Trophoblast cell (in vitro differentiated cells and primary cell): ENCODE measurements at regions not wholly inside any gene's neighbourhood (a gene's known extent, or its start where the extent isn't known, plus 50 kb on each side); places are given as distances from the start of the nearest gene placed in this dataset.

Experiments used
- DNase-seq, 2 donors: peaks; one replicate each; pipeline ENCODE4 v3.0.0-alpha.2; 2016
- H2AFZ ChIP-seq: 2 replicates; pipeline ENCODE4 v1.6.1; 2013; ENCODE audit warnings: low read length, moderate library complexity, mild to moderate bottlenecking; ENCODE audit not compliant: insufficient read depth, poor library complexity
- H2AK5ac ChIP-seq: 2 replicates; pipeline ENCODE4 v1.6.1; 2013; ENCODE audit warnings: mild to moderate bottlenecking, low read length
- H2BK120ac ChIP-seq: 2 replicates; pipeline ENCODE4 v1.6.1; 2013; ENCODE audit warnings: low read length, mild to moderate bottlenecking, moderate library complexity; ENCODE audit not compliant: insufficient read depth, poor library complexity
- H2BK12ac ChIP-seq: 2 replicates; pipeline ENCODE4 v1.6.1; 2013; ENCODE audit warnings: mild to moderate bottlenecking, low read length, moderate library complexity
- H2BK5ac ChIP-seq: 2 replicates; pipeline ENCODE4 v1.6.1; 2013; ENCODE audit warnings: low read length, low read depth, moderate library complexity, mild to moderate bottlenecking; ENCODE audit not compliant: poor library complexity
- H3K14ac ChIP-seq: 2 replicates; pipeline ENCODE4 v1.6.1; 2013; ENCODE audit warnings: mild to moderate bottlenecking, low read length
- H3K18ac ChIP-seq: 2 replicates; pipeline ENCODE4 v1.6.1; 2013; ENCODE audit warnings: mild to moderate bottlenecking, low read length
- H3K23ac ChIP-seq: 2 replicates; pipeline ENCODE4 v1.6.1; 2013; ENCODE audit warnings: low read length
- H3K27ac ChIP-seq: 2 replicates; pipeline ENCODE4 v1.5.1; 2013; ENCODE audit warnings: low read depth, mild to moderate bottlenecking, inconsistent platforms, low read length, moderate library complexity
- H3K27me3 ChIP-seq: 2 replicates; pipeline ENCODE4 v1.6.1; 2013; ENCODE audit warnings: inconsistent platforms, mild to moderate bottlenecking, low read length, moderate library complexity; ENCODE audit not compliant: insufficient read depth
- H3K36me3 ChIP-seq, 2 experiments: 1 replicate in 1 of 2; 2 replicates in 1 of 2; pipeline ENCODE4 v1.6.1; 2013; ENCODE audit warnings: low read length in 2 of 2, mild to moderate bottlenecking in 2 of 2, moderate library complexity in 1 of 2; ENCODE audit not compliant: insufficient read depth in 2 of 2, control insufficient read depth in 1 of 2
- H3K4ac ChIP-seq: 2 replicates; pipeline ENCODE4 v1.6.1; 2013; ENCODE audit warnings: low read depth, mild to moderate bottlenecking, low read length, moderate library complexity
- H3K4me1 ChIP-seq, 2 experiments: 1 replicate in 1 of 2; 2 replicates in 1 of 2; pipeline ENCODE4 v1.6.1; 2013; ENCODE audit warnings: low read length in 2 of 2, mild to moderate bottlenecking in 2 of 2, moderate library complexity in 1 of 2; ENCODE audit not compliant: insufficient read depth in 2 of 2, control insufficient read depth in 1 of 2
- H3K4me2 ChIP-seq: 2 replicates; pipeline ENCODE4 v1.6.1; 2013; ENCODE audit warnings: inconsistent platforms, mild to moderate bottlenecking, low read length, moderate library complexity
- H3K4me3 ChIP-seq: 2 replicates; pipeline ENCODE4 v1.5.1; 2013; ENCODE audit warnings: mild to moderate bottlenecking, low read depth, low read length, inconsistent platforms
- H3K79me1 ChIP-seq: one replicate; pipeline ENCODE4 v1.6.1; 2013; ENCODE audit warnings: low read length
- H3K79me2 ChIP-seq: 2 replicates; pipeline ENCODE4 v1.6.1; 2013; ENCODE audit warnings: low read length, mild to moderate bottlenecking; ENCODE audit not compliant: control insufficient read depth, insufficient read depth, poor library complexity
- H3K9ac ChIP-seq: 2 replicates; pipeline ENCODE4 v1.6.1; 2013; ENCODE audit warnings: mild to moderate bottlenecking, low read length
- H3K9me3 ChIP-seq: 2 replicates; pipeline ENCODE4 v1.6.1; 2013; ENCODE audit warnings: low read depth, mild to moderate bottlenecking, control low read depth, inconsistent platforms, low read length; ENCODE audit not compliant: insufficient read depth
- H4K12ac ChIP-seq: 2 replicates; pipeline ENCODE4 v1.6.1; 2013; ENCODE audit warnings: low read depth, mild to moderate bottlenecking, low read length, moderate library complexity
- H4K8ac ChIP-seq: 2 replicates; pipeline ENCODE4 v1.6.1; 2013; ENCODE audit warnings: low read depth, mild to moderate bottlenecking, low read length, moderate library complexity
- H4K91ac ChIP-seq: one replicate; pipeline ENCODE4 v1.6.1; 2013; ENCODE audit warnings: low read depth, mild to moderate bottlenecking, low read length, moderate library complexity
- WGBS: extraction: QIAGEN DNeasy Blood & Tissue Kit; methylation state at CpG from one replicate; pipeline ENCODE4 v1.1.7; 2013; ENCODE audit warnings: missing lambda C conversion rate; ENCODE audit not compliant: insufficient read length, insufficient coverage; ENCODE audit errors: extremely low coverage; 5-methylcytosine and 5-hydroxymethylcytosine counted together

GRCh38 chr20:39358052-39358451 is 395.9 kb downstream of the DHX35 start:
- no peaks in the 10 kb centered on the region for H3K27me3 ChIP-seq
- DNase-seq = peak in 1 of 2 donors; percentile 8
- no CpG with 5 or more reads among the region's 1 CpG for WGBS

GRCh38 chr20:39356908-39357307 is 394.8 kb downstream of the DHX35 start:
- no peak overlapping the region for H4K8ac ChIP-seq
- no peak overlapping the region for H2AK5ac ChIP-seq
- no peak overlapping the region for H3K23ac ChIP-seq
- no peak overlapping the region for H3K14ac ChIP-seq
- no peaks in the 10 kb centered on the region for H3K79me2 ChIP-seq
- H3K79me1 ChIP-seq = no peaks in the 10 kb centered on the region
- no peak overlapping the region for H4K91ac ChIP-seq
- no peak overlapping the region for H3K4ac ChIP-seq
- no peaks in the 10 kb centered on the region for H3K36me3 ChIP-seq
- H3K27me3 ChIP-seq = no peaks in the 10 kb centered on the region
- H3K4me1 ChIP-seq = no peaks in the 10 kb centered on the region
- DNase-seq = peak in 1 of 2 donors; percentile 3
- H2BK12ac ChIP-seq = no peak overlapping the region
- no CpG with 5 or more reads among the region's 1 CpG for WGBS
- H3K18ac ChIP-seq = no peak overlapping the region
- H3K9me3 ChIP-seq = no peaks in the 10 kb centered on the region
- no peak overlapping the region for H2BK120ac ChIP-seq
- H3K4me3 ChIP-seq = no peak overlapping the region
- no peak overlapping the region for H3K4me2 ChIP-seq
- no peak overlapping the region for H4K12ac ChIP-seq
- no peak overlapping the region for H2BK5ac ChIP-seq
- no peak overlapping the region for H3K9ac ChIP-seq
- no peak overlapping the region for H3K27ac ChIP-seq
- no peak overlapping the region for H2AFZ ChIP-seq

More at GRCh38 chr20:39358052-39358451, 395.9 kb downstream of the DHX35 start:
- H3K23ac ChIP-seq = no peak overlapping the region
- H3K14ac ChIP-seq = no peak overlapping the region
- H3K9me3 ChIP-seq = no peaks in the 10 kb centered on the region
- H3K79me1 ChIP-seq = no peaks in the 10 kb centered on the region
- H2BK120ac ChIP-seq = no peak overlapping the region
- no peaks in the 10 kb centered on the region for H3K4me1 ChIP-seq
- H3K4me2 ChIP-seq = no peak overlapping the region
- no peaks in the 10 kb centered on the region for H3K36me3 ChIP-seq
- no peak overlapping the region for H2AFZ ChIP-seq
- no peak overlapping the region for H4K8ac ChIP-seq
- no peak overlapping the region for H3K9ac ChIP-seq
- no peak overlapping the region for H2AK5ac ChIP-seq
- H3K27ac ChIP-seq = no peak overlapping the region
- H3K4ac ChIP-seq = no peak overlapping the region
- no peak overlapping the region for H4K91ac ChIP-seq
- H2BK12ac ChIP-seq = no peak overlapping the region
- no peak overlapping the region for H2BK5ac ChIP-seq
- H4K12ac ChIP-seq = no peak overlapping the region
- H3K79me2 ChIP-seq = no peaks in the 10 kb centered on the region
- no peak overlapping the region for H3K4me3 ChIP-seq
- no peak overlapping the region for H3K18ac ChIP-seq

- H4K12ac ChIP-seq = no peak overlapping the region
- H3K27ac ChIP-seq = no peak overlapping the region
- peaks cover 3% of the 10 kb centered on the region for H3K9me3 ChIP-seq
- H3K23ac ChIP-seq = no peak overlapping the region
- H3K79me2 ChIP-seq = no peaks in the 10 kb centered on the region
- no peak overlapping the region for H2BK12ac ChIP-seq
- no peak overlapping the region for H4K8ac ChIP-seq
- no peak overlapping the region for H3K4ac ChIP-seq
- no peak overlapping the region for H3K4me3 ChIP-seq
- H2AFZ ChIP-seq = no peak overlapping the region
- H2AK5ac ChIP-seq = no peak overlapping the region
- H3K36me3 ChIP-seq = no peaks in the 10 kb centered on the region
- no peaks in the 10 kb centered on the region for H3K4me1 ChIP-seq
- H3K79me1 ChIP-seq = no peaks in the 10 kb centered on the region
- no peak for DNase-seq
- H4K91ac ChIP-seq = no peak overlapping the region
- no peaks in the 10 kb centered on the region for H3K27me3 ChIP-seq
- H3K4me2 ChIP-seq = no peak overlapping the region
- no peak overlapping the region for H2BK120ac ChIP-seq
- H3K9ac ChIP-seq = no peak overlapping the region
- H3K18ac ChIP-seq = no peak overlapping the region
- H2BK5ac ChIP-seq = no peak overlapping the region
- no CpG with 5 or more reads among the region's 4 CpGs for WGBS
- no peak overlapping the region for H3K14ac ChIP-seq
Measured at GRCh38 chr20:39349240-39349639, 387.1 kb downstream of the DHX35 start.

GRCh38 chr20:39347626-39348025 is 385.5 kb downstream of the DHX35 start:
- no peak overlapping the region for H4K8ac ChIP-seq
- no peaks in the 10 kb centered on the region for H3K79me1 ChIP-seq
- no peak overlapping the region for H2AK5ac ChIP-seq
- no peak overlapping the region for H2BK120ac ChIP-seq
- no peaks in the 10 kb centered on the region for H3K79me2 ChIP-seq
- H2BK5ac ChIP-seq = no peak overlapping the region
- no peak overlapping the region for H3K4me2 ChIP-seq
- no peak overlapping the region for H3K27ac ChIP-seq
- H2BK12ac ChIP-seq = no peak overlapping the region
- no peak for DNase-seq
- no peak overlapping the region for H2AFZ ChIP-seq
- no peak overlapping the region for H3K14ac ChIP-seq
- no peak overlapping the region for H4K12ac ChIP-seq
- H3K23ac ChIP-seq = no peak overlapping the region
- peaks cover 3% of the 10 kb centered on the region for H3K9me3 ChIP-seq
- no peak overlapping the region for H3K4me3 ChIP-seq
- H3K4ac ChIP-seq = no peak overlapping the region
- H3K36me3 ChIP-seq = no peaks in the 10 kb centered on the region
- no CpG with 5 or more reads among the region's 5 CpGs for WGBS
- no peaks in the 10 kb centered on the region for H3K27me3 ChIP-seq
- H3K18ac ChIP-seq = no peak overlapping the region
- H3K9ac ChIP-seq = no peak overlapping the region
- H3K4me1 ChIP-seq = no peaks in the 10 kb centered on the region
- no peak overlapping the region for H4K91ac ChIP-seq
